Thoracic aorta (tissue), 2 donors: ENCODE measurements at regions not wholly inside any gene's neighbourhood (a gene's known extent, or its start where the extent isn't known, plus 50 kb on each side); places are given as distances from the start of the nearest gene placed in this dataset.
"Not testable (repeated sequence)": the region's sequence is repeated elsewhere in the genome, so short reads cannot be mapped to it uniquely, and the experiment has no call there.

Source experiments
- ATAC-seq: fragments of 150-250 bp; one replicate; pipeline ENCODE4 v1.8.0; 2017; ENCODE audit warnings: low read depth; ENCODE audit not compliant: insufficient number of reproducible peaks, low FRiP score
- DNase-seq: peaks from one replicate; pipeline ENCODE4 v3.0.0-alpha.2; 2020; ENCODE audit warnings: low spot score
- H3K27ac ChIP-seq, 2 donors: fragments of 200-600 bp; sonication (generic); 1 replicate in 1 of 2; 2 replicates in 1 of 2; pipeline ENCODE4 v1.5.1; 2016; ENCODE audit warnings: mild to moderate bottlenecking in 2 of 2, moderate library complexity in 2 of 2
- H3K27me3 ChIP-seq: fragments of 200-600 bp; sonication (generic); replicated peaks from 2 replicates; pipeline ENCODE4 v1.6.0; 2016; ENCODE audit warnings: mild to moderate bottlenecking; ENCODE audit not compliant: insufficient read depth
- H3K36me3 ChIP-seq: fragments of 200-600 bp; sonication (generic); one replicate; pipeline ENCODE4 v1.5.1; 2016
- H3K4me1 ChIP-seq, 2 donors: fragments of 200-600 bp; sonication (generic); 1 replicate in 1 of 2; 2 replicates in 1 of 2; pipeline versions ENCODE4 v1.5.1 to v1.6.0; 2016; ENCODE audit warnings: low read depth in 2 of 2, mild to moderate bottlenecking in 1 of 2; ENCODE audit not compliant: control insufficient read depth in 1 of 2
- H3K4me3 ChIP-seq: fragments of 200-600 bp; sonication (generic); 2 replicates; pipeline ENCODE4 v1.5.1; 2016; ENCODE audit warnings: mild to moderate bottlenecking
- H3K9me3 ChIP-seq: fragments of 200-600 bp; sonication (generic); 2 replicates; pipeline ENCODE4 v1.5.1; 2016
- TF ChIP-seq, protein P1 (sequence below): fragments of 200-600 bp; sonication (generic); IDR thresholded peaks from one replicate; pipeline ENCODE4 v1.5.1; 2019; ENCODE audit warnings: antibody characterized with exemption

DNA sequence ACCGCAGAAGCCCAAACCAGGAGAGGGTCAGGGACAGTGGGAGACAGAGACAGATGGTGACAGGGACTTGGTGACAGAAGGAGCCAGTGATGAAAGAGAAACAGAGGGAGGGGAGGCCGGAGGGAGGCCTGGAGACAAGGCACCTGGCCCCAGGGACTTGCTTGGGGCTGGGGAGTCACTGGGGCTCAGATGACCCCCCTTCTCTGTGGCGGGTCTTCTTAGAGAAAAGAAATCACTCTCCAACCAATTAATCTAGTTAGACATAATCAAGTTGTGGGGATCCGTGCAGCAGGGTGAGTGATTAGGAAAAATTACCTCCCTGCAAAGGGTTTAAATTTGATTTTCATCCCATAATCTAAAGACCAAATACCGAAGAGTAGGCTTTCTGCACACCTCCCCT, 519.8 kb downstream of the PTPRU start:
- TF ChIP-seq, protein P1, sequence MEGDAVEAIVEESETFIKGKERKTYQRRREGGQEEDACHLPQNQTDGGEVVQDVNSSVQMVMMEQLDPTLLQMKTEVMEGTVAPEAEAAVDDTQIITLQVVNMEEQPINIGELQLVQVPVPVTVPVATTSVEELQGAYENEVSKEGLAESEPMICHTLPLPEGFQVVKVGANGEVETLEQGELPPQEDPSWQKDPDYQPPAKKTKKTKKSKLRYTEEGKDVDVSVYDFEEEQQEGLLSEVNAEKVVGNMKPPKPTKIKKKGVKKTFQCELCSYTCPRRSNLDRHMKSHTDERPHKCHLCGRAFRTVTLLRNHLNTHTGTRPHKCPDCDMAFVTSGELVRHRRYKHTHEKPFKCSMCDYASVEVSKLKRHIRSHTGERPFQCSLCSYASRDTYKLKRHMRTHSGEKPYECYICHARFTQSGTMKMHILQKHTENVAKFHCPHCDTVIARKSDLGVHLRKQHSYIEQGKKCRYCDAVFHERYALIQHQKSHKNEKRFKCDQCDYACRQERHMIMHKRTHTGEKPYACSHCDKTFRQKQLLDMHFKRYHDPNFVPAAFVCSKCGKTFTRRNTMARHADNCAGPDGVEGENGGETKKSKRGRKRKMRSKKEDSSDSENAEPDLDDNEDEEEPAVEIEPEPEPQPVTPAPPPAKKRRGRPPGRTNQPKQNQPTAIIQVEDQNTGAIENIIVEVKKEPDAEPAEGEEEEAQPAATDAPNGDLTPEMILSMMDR: no peak
- no peak for DNase-seq
- Histone ChIP-seq H3K4me3 (no peak overlapping the region), H3K27ac (no peak overlapping the region), H3K27me3 (no peaks in the 10 kb centered on the region), H3K4me1 (no peaks in the 10 kb centered on the region), H3K36me3 (no peaks in the 10 kb centered on the region), H3K9me3 (no peaks in the 10 kb centered on the region)
- no peak for ATAC-seq

DNA sequence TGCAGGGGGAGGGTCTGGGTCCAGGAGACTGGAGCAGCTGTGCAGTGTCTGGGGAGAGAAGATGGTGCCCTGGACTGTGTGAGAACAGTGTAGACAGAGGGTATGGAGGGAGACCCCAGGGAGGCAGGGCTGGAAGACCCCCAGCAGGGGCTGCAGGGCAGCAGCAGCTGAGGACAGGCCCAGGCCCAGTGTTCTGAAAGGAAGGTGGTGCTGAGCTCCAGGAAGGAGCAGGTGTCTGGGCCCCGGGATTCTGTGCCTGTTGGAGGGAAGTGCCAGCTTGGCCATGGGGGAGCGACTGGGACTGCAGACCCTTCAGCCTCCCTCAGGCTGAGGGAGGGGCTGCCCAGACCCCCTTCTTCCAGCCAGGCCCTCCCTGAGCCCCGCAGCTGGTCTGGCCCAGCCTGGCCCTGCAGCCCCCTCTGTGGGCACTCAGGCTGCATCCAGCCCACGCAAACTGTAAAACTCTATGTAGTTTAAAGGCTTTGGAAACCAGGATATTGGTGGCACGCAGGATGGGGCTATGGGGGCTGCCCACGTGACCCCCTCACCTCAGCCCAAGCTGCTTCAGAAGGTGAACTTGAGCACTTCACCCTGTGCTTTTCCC, 519.2 kb downstream of the PTPRU start:
- H3K27ac ChIP-seq, H3K4me1 ChIP-seq, H3K4me3 ChIP-seq, H3K9me3 ChIP-seq, DNase-seq, ATAC-seq, H3K27me3 ChIP-seq, H3K36me3 ChIP-seq: not testable (repeated sequence)

DNA sequence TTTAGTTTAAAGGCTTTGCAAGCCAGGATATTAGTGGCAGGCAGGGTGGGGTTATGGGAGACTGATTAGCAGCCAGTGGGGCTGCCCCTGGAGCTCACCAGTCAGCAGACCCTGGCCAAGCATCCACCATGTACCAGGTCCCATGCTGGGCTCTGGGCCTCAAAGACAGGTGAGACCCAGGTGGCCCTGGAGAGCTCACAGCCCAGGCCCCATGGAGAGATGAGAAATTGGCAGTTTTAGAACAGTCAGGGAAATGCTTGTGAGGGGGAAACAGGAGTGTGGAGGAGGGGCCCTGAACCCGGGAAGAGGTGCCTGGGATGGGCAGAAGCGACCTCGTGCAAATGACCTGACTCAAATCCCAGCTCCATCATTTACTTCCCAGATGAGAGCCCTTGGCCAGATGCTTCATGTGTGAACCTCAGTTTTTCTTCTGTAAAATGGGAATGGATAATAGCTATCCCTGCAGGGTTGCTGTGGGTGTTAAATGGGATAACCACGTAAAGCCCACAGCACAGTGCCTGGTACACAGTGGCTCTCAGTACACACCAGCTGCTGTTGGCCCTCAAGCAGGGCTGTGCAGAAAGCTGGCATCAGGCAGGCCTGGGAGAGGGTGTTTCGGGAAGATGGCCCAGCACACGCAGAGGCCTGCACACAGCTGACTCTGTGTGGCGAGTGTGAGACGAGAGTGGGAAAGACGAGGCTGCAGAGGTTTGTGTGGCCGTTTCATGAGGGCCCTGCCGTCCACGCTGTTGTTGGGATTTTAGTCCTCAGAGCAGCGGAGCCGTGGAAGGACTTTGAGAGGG, 518.5 kb downstream of the PTPRU start:
- Histone ChIP-seq H3K4me3 (no peak overlapping the region), H3K4me1 (no peaks in the 10 kb centered on the region), H3K9me3 (no peaks in the 10 kb centered on the region), H3K36me3 (no peaks in the 10 kb centered on the region), H3K27ac (no peak overlapping the region), H3K27me3 (no peaks in the 10 kb centered on the region)
- DNase-seq (no peak), ATAC-seq (no peak)
- TF ChIP-seq, protein P1: no peak

DNA sequence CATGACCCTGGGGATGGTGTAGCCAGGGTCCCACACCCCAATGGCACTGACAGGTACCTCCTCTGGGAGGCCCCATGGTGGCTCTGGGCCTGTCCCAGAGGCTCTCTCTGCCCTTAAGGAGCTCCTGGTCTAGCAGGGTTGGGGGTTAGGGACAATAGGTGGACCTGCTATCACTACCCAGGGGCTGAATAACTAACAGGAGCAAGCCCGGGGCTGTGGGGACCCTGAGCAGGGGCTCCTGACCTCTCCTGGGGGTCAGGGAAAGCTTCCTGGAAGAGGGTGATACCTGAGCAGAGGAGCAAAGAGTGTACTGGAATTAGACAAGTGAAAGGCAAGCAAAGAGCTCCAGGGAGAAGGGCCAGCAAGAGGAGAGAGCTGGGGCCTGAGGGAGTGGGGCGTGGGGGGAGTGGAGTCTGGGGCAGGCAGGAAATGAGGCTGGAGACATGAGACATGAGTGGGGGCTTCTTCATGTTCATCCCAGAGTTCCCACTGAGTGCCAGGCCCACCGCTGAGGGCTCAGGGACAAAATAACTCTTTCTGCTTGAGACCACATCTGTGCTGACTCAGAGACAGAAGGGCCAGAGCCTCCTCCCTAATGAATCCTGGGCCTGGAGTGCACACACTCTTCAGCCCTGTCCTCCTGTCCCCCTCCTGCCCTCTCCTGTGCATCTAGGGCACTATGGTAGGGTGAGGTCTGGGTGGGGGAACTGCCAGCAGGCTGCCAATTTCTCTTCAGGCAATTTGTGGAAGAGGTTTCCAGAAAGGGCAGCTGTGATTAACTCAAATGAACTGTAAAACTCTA, 517.6 kb downstream of the PTPRU start:
- H3K27ac ChIP-seq: no peak overlapping the region
- H3K36me3 ChIP-seq: no peaks in the 10 kb centered on the region
- DNase-seq: no peak
- no peak for ATAC-seq
- H3K27me3 ChIP-seq: no peaks in the 10 kb centered on the region
- H3K4me3 ChIP-seq: no peak overlapping the region
- H3K9me3 ChIP-seq: no peaks in the 10 kb centered on the region
- H3K4me1 ChIP-seq: no peaks in the 10 kb centered on the region
- TF ChIP-seq, protein P1: no peak

DNA sequence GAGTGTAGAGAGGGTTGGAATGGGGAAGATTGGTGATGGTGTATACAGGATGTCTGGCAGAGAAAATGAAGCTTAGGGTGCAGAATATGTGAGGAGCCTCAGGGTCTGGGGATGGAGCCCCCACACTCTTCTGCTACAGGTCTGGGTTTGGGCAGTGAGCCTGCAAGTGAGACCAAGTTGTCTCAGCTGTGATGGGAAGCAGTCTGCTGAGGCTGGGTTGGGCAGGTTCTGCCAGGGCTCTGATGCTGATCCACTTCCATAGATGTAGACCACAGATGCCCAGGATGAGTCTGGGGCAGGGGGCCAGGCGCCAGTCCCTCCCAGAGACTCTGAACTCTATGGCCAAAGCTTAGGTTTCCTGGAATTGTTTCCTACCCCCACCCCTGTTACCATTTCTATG, 516.9 kb downstream of the PTPRU start:
- Histone ChIP-seq H3K9me3 (no peaks in the 10 kb centered on the region), H3K36me3 (no peaks in the 10 kb centered on the region), H3K27me3 (no peaks in the 10 kb centered on the region), H3K4me3 (no peak overlapping the region), H3K27ac (no peak overlapping the region), H3K4me1 (no peaks in the 10 kb centered on the region)
- TF ChIP-seq, protein P1: no peak
- no peak for DNase-seq
- ATAC-seq: no peak
